ENCODE measurements at regions not wholly inside any gene's neighbourhood (a gene's known extent, or its start where the extent isn't known, plus 50 kb on each side); places are given as distances from the start of the nearest gene placed in this dataset.
"Not testable (repeated sequence)": the region's sequence is repeated elsewhere in the genome, so short reads cannot be mapped to it uniquely, and the experiment has no call there.

DNA sequence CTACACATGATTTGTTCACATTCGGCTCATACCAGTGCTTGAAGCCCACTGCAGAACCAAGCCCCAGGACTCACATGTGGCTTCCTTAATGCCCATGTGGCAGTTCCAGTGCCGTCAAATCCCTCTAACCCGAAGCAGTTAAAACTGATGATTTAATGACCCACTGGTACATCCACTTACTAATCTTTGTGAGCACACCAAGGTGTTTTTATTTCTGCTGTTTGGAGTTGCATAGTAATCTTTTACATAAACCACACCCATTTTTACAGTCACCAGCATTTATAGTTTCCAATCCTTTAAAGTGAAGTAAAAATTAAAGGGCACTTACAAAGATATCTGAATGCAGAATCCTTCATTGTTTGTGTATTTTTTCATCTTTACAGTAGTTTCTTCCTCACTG is 232.0 kb downstream of the ANKRD60 start:
- no peak for FAIRE-seq

DNA sequence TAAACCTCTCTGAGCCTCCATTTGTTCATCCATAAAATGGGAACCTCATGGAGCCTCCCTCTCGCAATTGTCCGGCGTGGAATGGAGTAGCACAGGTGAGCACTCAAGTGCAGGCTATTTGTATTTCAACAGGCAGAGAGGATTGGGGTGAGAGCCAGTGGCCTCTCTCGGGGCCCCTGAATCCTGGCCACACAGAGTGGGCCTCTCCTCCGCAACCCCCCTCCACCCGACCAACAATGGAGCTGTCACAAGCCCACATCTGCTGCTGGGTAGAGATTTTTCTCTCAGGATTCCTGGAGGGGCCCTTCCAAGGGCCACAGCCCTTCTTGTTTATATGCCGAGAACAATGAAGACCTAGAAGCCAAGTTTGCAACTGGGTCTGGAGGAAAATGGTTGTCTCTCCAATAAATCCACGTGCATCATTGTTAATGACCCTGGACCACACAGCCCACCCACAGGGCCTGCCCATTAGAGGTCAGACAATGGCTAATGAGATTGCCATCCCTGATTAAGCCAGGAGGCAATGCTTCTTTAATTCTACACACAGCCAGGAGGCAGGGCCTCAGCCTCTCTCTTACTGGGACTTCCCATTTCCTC is 233.0 kb downstream of the ANKRD60 start:
- no peak for FAIRE-seq

DNA sequence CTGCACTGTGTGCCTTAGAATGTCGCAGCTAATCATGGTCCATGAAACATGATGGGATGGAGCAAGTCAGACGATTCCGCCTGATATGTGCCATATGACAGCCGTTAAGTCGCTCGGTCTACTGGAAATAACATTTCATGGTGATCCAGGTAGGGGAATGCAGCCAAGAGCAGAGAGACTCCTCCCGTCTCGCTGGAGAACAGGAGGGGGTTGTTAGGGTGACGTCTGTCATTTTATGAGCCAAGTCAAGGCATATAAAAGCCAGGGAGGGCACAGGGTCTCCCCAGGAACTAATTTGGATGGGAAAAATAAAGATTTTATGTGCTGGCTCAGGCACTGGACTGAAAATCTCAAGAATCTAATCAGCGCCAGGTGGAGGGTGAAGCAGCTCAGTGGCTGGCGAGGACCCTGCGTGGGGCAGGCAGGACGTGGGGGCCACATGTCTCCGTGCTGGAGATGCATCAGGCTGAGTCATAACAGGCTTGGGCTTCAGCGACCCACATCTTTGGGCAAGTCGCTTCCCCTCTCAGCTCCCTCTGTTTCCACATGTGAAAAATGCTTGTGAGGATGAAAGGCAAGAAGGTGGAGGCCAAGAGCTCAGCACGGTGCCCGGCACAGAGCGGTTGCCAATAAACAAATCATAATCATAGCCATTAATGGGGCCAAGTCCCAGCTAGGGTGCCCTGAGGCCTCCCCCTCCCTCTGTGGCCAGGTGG is 234.6 kb downstream of the ANKRD60 start:
- FAIRE-seq = no peak

DNA sequence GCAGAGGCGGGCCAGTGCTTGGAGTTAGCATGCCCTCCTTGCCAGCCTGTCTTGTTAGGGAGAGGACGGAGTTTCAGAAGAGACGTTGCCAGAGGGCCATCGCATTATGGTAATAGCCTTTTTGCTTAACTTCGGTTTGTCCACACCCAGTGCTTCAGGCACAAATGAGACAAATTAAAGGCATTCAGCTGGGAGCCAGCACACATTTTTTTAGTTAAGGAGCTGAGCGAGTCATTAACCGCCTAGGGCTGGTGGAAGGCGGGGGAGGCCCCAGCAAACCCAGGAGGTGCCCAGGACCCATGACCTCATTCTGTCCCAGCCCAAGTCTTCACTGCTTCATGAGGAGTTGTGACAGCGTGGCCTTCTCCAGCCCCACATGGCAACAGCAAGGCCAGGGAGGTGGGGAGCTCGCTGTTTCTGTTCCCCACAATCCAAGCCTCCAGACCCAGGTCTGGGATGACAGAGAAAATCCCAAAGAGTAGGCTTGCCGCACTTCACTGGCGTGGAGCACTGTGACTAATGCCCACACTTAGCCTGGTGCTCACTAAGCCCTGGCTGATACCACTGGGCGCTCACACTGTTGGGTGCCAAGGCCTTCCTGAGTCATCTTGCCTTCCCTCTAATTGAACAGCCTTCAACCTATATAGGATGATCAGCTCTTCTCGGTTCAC is 237.1 kb downstream of the ANKRD60 start:
- FAIRE-seq = no peak

DNA sequence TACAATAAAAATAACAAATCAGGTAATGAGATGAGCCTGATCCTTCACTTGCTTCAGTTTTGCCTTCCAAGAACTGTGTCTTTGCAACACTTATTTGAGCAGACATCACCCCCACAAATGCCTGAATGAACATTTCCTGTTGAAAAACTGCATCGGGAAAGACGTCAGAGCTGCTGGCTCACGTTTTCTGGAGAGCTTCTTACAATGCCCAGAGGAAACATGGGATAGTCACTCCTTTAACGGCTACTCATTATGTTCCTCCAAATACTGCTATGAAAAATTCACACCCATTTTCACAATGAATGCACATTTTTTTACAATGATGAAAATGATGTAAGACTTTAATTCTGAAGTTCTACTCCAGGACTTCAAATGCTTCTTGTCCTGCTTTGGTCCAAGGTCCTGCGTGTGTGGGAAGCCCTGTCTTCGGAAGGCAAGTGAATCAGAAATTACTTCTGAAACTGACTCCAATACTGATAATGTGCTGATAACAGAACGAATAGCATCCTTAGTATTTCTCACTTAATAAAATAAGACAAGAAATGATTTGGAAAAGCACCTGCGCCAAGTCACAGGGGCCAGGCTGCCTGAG is 238.0 kb downstream of the ANKRD60 start:
- no peak for FAIRE-seq

DNA sequence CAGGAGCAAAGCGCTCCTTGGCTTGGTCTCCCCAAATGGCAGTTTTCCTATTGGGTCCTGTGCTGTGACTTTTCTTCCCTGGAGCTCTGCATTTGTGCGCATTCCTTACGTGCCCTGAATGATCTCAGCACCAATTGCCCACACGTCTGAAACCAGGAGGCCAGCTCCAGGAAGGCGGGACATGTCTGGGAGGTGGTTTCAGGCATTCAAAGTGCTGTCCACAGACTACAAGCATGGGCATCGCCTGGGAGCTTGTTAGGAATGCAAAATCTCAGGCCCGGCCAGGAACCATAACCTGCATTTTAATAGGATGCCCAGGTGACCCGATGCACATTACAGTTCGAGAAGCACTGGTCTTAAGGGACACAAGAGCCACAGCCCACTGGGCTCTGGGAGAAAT is 239.6 kb downstream of the ANKRD60 start:
- no peak for FAIRE-seq

DNA sequence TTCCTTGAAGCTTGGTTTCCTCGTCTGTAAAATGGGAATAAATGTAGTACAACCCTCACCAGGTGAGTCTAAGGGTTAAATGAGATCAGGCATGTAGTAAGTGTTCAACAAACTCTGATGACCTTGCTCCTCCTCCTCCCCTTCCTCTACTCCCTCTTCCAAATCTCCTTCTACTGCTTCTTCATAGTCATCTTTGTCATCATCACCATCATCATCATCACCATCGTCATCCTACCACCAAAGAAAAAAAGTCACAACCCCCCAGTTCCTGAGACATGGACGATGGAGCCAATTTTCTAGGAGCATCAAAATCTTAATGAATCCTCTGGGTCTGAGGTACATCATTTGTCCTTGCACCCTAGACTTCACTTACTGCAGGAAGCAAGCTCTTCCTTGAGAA is 240.0 kb downstream of the ANKRD60 start:
- FAIRE-seq = no peak

DNA sequence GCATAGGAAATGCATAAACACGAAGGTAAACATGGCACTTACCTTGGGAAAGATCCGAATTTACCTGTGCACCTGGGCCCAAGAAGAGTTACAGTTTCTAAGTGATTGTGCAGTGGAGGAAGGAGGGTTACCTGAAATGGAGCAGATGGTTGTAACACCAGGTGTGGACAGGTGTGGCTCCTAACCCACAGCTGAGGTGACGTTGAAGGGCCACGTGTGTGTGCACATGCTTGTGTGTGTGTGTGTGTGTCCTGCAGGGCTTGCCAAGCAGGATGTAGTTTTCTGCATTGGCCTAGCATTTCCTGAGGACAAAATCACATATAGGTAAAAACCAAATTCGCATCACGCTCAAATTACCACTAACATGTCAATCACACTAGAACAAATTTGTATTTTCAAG is 240.8 kb downstream of the ANKRD60 start:
- no peak for FAIRE-seq

DNA sequence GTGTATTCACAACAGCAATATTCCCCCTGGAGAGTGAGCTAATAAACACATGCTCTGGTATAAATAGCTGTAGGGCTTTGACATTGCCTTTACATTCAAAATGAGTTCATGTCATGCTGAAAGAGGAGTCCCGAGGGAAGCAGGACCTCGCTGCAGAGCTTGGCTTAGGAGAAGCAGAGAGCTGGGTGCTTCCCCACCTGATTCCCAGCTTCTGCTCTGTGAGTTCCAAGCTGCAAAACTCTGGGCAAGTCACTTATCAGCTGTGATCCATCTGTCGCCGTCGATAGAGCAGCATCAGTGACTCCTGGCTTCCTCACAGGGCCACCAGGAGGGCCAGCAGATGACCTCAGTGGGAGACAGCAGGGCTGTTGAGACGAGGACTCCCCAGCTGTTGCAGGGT is 241.8 kb downstream of the ANKRD60 start:
- no peak for FAIRE-seq

DNA sequence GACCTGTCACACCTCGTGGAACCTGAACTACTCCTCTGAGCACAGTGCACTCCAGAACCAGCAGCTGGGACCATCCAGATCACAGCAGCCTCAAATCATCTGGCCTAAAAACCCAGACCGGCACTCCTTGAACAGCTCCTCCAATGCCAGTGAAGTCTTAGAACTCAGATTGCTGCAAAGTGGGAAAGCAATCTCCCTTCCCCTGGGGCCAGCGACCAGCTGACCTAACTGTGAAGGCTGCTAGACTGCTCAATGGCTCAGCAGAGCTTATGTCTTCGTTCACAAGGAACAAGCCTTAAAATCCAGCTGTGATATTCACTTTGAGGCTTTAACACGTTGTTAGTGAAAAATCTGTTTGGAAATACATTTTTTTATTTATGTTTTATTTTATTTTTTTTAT is 243.2 kb downstream of the ANKRD60 start:
- no peak for FAIRE-seq

DNA sequence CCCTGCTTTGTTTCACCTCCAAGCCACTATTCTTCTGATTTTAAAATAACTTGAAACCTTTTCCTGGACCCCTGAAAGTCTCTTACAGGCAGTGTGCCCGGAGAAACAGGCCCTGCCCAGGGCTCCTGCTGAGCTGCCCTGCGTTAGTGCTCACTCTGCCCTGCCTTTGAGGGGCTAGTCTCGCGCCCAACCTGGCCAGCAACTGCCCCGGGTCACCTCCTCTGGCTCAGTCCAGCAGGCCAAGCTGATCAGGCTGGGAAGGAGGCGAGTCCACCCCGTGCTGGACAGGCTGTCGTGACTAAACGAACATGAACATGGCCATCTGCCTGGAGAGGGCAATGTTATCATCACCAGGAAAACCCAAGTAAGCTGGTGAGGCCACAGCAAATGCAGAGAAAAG is 245.4 kb downstream of the ANKRD60 start:
- no peak for FAIRE-seq

DNA sequence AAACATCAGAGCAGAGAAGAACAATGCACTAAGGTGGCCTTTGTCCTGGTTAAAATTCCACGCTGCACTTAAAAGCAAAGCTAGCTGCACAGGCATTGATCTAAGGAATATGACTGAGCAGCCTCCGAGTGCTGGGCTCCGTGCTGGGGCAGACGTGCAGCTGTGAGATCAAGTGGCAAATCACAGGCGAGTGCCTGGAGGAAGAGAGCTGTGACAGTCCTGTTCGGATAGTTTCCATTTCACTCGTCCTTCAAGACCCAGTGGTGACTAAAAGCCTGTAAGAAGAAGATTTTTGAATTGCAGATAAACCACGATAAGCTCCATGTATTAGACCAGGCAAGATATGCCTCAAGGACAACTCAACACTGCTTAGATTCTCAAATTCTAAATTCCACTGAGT is 247.9 kb downstream of the ANKRD60 start:
- FAIRE-seq = no peak

DNA sequence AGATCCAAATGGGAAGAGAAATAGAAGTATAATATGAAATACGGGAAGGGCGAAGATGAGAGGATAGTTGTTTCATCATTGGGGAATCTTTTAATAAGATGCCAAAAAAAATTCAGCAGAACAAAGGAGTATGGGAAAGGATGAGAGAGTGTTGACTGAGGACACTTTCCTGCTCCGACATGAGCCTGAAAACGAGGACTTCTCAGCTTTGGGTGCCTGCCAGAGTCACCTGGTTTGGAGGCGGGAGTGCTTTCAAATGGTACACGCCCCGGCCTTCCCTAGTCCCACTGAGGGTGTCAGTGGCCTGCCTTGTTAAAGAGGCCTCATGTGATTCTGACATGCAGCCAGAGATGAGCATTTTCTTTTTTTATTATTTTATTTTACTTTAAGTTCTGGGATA is 250.9 kb downstream of the ANKRD60 start:
- no peak for FAIRE-seq

DNA sequence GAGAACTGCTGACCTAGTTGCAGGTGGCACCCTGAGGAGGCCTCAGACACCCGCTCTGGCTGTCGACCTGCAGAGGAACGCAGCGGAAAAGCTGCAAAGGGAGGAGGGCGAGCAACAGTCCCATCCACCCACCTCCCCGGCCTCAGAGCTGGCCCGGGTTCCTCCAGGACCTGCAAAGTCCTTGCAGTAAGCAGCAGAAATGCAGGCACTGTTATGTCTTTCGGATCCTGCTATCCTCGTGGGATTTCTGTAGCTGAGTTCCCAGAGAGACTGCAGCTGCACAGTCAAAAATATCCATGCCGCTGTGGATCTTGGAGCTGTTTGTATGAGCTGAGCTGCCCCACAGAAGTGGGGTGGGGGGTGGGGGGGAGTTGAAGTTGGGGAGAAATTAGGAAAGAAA is 251.3 kb downstream of the ANKRD60 start:
- FAIRE-seq = no peak

DNA sequence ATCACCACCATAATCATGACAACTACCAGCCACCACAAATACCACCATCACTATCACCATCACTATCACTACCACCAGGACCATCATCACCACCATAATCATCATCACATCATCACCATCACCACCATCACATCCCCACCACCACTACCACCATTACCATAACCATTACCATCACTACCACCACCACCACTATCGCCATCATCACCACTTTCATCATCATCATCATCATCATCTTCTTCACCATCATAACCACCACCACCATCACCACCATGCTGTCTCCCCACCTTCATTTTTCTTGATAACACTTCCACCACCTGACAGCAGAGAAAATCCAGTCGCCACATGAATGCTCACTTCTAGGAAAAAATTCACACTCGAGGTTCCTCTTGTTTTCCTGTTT is 253.6 kb downstream of the ANKRD60 start:
- no peak for FAIRE-seq

DNA sequence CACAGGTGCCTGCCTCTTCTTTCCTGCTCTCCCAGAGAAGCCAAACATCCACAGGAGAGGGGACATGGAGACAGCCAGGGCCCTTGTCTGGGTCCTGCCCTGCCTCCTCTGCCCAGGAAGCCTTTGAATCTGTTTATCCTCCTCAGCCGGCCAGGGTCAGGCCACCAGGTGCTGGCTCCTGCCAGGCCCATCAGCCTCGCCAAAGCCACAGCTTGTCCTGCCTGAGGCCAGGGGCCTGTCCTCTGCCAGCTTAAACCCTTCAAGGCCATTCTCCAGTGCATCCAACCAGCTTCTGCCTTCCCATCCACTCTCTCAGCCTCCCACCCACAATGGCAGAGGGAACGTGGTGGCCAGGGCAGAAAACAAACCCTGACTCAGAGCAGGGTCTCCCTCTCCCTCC is 254.6 kb downstream of the ANKRD60 start:
- no peak for FAIRE-seq

DNA sequence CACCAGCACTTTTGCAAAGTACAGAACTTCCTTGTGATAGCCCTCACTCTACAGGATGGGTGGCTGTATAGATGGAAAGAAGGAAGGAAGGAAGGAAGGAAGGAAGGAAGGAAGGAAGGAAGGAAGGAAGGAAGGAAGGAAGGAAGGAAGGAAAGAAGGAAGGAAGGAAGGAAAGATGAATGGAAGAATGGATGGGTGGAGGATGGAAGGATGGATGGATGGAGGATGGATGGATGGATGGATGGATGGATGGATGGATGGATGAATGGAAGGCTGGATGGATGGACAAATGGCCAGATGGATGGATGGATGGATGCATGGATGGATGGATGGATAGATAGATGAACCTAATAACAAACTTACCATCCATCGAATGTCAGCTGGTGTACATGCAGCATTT is 256.9 kb downstream of the ANKRD60 start:
- not testable (repeated sequence) for FAIRE-seq

DNA sequence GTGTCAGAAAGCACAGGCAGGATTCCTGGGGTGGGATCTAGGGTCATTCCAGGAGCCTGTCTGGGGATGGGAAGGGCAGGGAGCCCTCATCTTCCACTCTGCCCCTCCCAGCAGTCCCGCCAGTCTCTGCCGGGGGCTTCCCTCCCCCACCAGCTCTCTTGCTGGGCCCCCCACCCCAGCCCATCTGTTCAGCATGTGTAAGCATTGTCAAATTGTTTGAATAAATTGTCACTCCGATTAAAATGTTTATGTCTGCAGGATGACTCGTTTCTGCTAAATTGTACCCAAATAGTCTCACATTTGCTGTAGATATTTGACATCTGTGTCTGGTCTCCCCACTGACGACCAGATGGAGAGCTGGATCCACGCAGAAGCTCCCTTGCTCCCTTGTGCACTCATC is 257.6 kb downstream of the ANKRD60 start:
- FAIRE-seq = no peak

DNA sequence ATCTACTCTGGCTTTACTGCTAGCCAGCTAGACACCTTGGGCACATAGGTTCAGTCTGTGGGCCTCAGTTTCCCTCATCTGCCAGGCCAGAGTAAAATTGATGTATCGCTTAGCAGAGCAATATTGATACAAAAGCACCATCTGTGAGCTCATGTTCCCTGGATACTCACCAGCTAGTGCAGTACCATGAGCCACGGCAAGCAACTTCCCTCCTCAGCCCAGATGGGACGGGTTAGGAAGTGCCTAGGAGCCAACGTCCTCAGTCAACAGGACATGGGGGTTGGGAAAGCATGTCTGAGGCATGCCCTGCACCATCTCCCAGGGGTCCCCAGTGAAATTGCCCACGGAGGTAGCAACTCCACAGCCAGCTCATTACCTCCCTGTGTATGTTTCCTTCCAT is 258.3 kb downstream of the ANKRD60 start:
- no peak for FAIRE-seq

DNA sequence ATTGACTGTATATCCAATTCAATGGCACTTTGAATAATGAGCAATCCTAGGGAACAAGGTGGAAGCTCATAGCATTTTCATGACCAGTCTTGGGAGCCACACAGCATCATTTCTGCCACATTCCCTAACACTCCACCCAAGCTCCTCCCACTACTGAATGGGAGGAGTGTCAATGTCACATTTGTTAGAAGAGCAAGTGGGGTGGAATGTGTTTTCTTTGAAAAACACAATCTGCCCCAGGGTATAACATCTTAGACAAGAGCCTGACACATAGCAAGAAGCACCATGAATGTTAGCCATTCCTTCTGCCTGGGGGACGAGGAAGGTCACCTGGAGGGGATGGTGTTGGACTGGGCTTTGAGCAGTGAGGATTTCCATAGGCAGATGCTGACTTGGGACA is 258.3 kb upstream of the PMEPA1 start:
- FAIRE-seq = no peak

DNA sequence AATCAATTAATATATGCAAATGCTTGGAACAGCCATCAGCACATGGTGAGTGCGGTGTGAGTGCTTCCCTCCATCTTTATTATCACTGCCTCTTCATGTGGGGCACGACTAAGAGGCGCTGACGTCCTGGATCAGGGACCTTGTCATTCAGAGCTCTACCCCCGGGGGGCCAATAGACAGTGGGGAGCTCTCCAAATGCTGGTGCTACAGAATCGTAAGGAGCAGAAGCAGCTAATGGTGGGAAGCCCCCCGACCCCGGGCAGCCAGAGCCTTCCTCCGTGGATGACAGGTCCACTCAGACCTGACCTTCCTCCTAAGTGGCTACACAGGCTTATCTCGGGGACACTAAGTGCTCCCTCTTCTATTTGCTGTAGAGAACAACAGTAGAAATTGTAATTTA is 257.5 kb upstream of the PMEPA1 start:
- no peak for FAIRE-seq

DNA sequence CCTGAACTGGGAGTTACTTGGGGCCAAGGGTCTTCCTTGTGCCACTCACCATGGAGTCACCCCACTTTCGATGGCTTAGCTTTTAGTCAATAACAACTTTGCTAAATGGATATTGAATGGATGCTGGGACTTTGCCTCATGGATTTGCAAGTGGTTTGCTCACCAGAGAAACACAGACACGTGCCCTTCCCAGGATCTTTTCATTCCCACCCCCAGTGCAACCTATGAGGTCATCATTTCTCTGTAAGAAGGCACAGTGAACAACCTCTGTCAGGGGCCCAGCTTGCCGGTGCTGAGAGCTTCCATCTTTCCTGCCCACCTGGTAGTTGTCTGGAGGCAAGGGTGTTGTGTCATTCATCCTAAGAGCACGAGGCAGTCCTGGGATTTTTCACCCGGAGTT is 256.8 kb upstream of the PMEPA1 start:
- FAIRE-seq = no peak

DNA sequence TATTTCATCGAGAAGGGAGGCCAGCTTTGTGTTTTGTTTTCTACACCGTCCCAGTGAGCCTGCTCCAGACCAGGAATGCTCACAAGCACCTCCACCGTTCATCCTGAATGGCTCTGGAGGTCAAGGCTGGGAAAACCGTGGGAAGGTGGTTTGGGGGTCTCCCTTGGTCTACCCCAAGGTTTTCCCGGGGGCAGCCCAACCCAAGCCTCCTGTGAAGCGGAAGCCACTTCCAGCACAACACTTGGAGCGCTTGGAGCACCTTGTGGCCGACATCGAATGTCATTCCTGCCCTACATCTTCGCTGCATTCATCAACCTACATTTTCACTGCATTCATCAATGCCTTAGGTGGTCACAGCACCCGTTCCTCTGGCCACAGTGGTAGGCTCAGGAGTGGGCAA is 255.6 kb upstream of the PMEPA1 start:
- no peak for FAIRE-seq
